Skin of body (tissue), 1 donor: ENCODE measurements at regions not wholly inside any gene's neighbourhood (a gene's known extent, or its start where the extent isn't known, plus 50 kb on each side); places are given as distances from the start of the nearest gene placed in this dataset.
A peak's percentile ranks its signal among the peaks of the same experiment; 100 is the strongest.
"Not testable (repeated sequence)": the region's sequence is repeated elsewhere in the genome, so short reads cannot be mapped to it uniquely, and the experiment has no call there.

Experiments
- DNase-seq: peaks from one replicate; lab custom pipeline; 2025; lab: John Stamatoyannopoulos, UW

DNA sequence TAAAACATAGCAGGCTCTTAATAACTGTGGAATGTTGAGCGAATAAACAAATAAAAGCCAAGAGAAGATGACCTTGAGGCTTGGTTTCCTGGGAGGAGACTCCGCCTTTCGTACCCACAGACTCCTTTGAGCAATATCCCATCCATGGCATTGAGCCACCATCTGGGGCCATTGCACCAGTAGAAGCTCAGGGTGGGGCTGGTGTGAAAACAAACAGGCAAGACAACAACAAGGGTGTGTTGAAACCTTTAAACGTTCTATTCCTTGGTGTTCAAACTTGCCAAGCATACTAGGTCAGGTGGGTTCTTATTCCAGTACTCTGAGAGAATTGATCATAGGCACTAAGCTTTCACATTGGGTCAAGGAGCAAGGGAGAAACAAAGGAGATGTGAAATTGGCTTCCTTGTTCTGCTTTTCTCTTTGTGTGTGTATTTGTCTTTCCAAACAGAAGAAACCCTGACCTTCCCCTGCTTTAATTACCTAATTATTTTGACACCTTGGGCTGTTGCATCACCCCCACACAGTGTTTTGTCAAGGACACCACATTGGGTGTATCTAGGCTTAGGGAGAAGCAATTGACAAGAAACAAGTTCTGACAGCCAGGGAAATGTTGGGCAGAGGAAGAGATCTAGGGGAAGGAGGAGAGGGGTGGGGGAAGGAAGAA lies 105.1 kb upstream of the BCL6 start:
- no peak for DNase-seq

DNA sequence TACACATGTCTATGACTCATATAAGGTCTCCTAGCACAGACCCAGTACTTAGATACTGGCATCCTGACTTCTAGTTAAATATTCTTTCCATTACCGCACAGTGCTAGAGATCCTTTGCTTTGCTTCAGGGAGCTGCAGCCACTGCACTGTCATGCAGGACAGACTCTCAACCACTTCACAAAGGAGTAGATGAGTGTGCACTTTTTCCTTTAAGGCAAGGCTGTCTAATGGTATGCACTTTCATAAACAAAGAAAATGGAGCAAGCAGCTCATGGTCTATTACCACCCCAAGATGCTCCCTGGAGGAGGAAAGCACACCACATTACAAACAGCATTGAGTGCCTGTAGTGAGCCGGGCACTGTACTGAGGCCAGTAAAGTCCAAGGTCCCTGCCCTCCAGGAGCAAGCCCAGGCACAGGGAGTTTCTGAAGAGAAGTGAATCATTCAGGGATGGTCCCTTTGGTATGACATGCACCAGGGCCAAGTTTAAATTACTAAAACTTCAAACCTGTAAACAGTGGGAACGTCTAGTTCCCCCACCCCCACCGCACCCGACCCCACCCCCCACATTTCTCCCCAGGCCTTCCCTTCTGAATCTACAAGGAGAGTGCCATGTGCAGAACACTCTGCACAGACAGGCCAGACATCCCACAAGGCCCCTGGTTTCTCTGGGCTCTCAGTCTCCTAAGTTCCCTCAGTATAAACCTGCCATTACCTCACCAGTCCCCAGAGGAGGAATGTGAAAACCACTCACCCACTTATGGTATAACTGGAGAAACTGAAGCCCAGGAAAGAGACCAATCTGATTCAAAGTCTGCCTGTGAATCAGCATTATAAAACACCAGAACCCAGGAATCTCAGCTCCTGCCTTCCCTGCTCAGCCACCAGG lies 107.8 kb upstream of the BCL6 start:
- no peak for DNase-seq

DNA sequence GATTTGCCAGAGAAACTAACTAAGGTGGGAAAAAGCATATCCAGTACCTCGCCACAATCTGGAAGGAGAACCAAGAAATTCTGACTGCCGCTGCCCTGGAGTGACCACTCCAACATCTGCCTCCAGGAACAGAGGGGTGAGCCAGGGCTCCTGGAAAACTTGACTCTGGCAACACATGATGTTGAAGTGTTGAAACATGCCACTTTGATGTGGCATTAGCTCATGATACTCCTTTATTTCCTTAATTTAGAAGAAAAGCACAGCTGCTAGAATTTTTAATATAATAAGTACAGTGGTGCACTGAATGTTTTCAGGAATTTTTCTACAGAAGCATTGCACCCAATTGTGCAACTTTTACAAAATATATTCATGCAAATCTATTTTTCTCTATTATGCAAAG lies 109.9 kb upstream of the BCL6 start:
- no peak for DNase-seq

DNA sequence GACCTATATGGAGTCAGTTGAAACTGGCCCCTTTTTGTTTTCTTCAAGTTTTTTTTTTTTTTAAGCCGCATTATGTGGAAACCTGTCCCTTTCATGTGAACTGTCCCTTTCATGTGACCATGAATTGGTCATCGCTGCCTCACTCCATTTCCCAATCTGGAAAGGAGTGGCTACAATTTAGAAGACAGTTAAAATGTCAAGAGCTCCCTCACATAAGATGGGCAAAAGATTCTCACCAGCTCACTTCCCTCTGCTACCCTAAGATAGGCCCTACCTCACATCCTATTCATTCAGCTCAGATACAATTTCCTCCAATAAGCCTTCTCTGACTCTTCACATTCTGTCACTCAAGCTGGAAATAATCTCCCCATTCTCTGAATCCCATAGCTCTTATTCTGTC lies 111.3 kb upstream of the BCL6 start:
- DNase-seq = no peak

DNA sequence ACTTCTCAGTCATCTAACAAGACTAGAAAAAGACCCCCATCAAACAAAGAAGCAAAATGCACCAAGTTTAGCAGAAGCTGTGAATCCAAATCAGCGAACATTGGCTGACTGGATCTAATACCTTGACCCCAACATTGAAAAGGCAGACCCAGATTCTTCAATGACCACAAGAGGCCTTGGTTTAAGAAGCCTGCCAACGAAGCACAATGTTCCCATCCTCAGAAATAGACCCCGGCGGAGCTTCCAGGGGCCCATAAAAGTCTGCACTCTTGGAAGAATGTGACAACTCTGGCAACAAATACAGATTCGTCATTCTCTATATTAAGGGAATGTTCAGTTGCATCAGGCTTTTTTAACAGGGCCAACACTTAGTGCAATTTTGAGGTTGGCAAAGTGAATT lies 112.8 kb upstream of the BCL6 start:
- no peak for DNase-seq

DNA sequence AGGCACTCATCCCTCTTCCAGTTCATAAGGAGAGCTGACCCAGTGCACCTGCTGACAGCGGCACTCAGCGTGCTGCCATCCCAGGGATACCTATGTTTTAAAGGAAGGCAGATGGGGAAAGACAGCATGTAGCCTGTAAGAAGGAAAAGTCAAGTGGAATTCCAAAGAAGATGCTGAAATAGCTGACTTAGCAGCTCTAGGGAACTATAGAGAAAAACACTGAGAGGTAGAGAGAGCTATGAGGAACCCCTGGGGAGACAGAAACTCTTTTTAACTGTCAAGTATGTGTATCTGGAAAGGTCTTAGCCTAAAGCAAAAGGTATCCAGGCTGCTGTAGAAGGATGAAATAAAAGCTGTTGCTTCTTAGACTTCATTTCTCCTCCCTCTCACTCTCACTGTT lies 113.4 kb upstream of the BCL6 start:
- DNase-seq = no peak

DNA sequence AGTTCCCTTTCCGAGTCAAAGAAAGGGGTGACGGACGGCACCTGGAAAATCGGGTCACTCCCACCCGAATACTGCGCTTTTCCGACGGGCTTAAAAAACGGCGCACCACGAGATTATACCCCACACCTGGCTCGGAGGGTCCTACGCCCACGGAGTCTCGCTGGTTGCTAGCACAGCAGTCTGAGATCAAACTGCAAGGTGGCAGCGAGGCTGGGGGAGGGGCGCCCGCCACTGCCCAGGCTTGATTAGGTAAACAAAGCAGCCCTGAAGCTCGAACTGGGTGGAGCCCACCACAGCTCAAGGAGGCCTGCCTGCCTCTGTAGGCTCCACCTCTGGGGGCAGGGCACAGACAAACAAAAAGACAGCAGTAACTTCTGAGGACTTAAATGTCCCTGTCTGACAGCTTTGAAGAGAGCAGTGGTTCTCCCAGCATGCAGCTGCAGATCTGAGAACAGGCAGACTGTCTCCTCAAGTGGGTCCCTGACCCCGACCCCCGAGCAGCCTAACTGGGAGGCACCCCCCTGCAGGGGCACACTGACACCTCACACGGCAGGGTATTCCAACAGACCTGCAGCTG lies 117.5 kb upstream of the BCL6 start:
- not testable (repeated sequence) for DNase-seq

DNA sequence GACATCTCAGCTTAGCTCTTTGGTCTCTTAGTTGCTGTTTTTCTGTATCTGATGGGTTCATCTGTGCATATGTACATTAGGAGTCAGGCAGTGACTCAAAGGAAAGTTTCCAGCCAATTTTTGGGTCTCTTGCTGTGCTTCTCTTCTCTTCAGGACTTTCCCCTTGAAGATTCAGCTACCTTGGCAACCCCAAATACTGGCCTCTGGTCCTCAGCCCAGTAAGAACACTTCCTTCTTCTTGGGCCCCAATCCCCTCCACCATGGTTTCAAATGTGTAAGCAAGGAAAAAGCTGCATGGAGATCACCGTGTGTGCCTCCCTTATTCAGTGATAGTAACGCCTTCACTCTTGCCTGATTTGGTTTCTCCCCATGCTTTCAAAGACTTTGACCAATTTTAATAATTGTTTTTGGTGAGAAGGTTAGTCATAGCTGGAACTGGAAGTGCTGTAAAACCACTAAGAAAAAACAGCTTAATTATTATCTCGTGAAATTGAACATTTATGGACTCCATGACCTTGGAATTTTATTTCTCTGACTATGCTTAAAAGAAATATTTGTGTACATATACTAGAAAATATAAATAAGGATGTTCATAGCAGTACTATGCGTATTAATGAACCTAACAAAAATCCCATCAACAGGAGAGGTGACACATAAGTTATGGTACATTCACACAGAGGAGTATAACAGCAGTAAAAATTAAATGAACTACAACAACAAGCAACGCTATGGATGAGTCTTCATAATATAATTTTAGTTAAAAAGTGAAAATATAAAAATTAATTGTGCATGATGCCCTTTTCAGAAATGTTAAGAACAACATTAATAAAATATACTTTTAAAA lies 125.3 kb upstream of the BCL6 start:
- DNase-seq = no peak

DNA sequence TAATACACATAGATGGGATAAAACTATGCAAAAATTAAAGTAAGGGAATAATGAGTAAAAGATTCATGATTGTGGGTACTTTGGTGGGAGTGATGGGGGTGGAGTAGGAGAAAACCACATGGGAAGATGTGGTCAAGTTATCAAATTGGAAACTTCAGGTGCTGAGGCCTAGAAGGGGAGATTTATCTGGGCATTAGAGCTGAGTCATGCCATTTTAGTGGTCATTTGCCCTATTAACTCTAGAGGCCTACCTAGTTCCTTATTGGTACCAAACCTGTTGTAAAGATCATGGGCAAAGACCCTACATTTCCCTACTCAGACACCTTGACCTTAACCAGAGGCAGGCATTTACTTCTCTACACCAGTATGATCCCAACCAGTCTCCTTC lies 125.9 kb upstream of the BCL6 start:
- no peak for DNase-seq

DNA sequence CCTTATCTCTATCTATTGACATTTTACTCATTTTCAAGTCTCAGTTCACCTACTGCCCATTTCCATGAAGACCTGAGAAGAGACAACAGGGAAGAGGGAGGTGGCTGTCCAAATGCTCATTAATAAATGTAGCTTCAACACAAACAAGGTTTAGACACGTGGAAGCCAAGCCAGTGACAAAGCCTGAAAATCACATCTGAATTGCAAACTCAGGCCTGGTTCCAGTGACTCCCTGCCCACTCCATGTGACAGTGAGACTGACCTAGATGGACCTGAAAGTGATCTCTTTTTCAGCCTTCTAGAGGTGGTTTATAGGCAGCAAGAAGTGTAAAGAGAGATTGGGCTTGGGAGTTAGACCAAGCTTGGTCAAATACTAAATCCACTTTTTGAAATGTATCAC lies 126.6 kb upstream of the BCL6 start:
- no peak for DNase-seq

DNA sequence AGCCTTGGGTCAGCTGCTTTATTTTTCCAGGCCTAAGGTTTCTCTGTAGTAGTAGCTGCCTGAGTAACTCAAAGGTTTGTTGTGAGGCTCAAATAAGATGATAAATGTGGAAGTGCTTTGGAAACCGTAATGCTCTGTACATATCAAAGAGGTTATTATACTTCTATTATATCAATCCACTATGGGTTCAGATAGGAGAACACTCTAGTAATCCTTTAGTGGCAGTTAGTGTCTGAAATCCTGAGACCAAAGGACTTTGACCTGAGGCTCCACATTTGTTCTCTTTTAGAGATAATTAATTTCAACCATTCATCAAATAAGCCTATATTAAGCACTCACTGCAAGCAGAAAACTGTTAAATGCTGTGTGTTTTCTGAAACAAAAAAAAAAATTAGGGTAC lies 128.6 kb upstream of the BCL6 start:
- DNase-seq = no peak

DNA sequence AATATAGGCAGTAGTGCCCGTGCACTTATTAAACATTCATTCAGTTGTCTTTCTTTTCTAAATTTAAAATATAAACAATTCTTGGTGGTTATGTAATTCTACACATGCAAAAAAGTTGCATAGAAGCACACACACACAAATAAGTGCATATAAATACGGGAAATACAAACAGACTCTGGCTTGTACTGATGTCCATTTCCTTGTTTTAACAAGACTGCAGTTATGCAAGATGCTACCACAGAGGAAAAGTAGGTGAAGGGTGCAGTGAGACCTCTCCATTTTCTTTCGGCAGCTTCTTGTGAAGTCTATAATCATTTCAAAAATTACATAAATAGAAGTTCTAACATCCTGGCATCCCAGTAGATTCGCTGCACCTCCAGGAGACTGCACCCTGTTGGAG lies 130.6 kb upstream of the BCL6 start:
- no peak for DNase-seq

DNA sequence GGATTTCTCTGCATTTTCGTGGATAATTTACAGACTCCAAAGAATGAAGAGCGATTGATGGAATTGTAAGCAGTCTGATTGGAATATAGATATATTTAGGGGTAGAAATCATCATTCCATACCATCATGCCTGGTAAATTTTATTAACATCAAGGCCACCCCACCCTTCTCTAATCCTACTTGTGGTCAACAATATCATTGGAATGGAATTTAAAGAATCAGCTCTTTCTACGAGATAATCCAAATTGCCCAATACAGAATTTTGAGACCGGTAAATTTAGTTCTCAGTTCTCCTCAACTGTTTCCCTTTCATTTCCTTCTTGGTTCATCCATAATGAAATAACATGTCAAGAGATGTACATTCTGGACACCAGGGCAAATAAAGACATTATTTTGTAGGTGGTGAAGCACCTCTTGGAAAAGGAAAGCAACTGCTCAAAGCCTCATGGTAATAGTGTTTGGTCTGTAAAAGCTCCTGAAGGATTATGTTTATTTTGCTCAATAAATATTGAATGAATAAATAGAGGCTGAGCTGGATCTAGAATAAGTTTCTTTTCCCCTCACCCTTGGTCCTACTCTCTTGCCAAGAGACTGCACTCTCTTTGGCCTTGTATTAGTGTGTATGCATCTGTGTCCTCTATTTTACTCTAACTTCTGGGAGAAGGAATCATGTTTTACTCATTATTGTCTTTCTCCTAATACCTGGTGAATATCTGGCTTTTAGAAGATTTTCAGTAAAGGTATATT lies 133.7 kb upstream of the BCL6 start:
- no peak for DNase-seq

DNA sequence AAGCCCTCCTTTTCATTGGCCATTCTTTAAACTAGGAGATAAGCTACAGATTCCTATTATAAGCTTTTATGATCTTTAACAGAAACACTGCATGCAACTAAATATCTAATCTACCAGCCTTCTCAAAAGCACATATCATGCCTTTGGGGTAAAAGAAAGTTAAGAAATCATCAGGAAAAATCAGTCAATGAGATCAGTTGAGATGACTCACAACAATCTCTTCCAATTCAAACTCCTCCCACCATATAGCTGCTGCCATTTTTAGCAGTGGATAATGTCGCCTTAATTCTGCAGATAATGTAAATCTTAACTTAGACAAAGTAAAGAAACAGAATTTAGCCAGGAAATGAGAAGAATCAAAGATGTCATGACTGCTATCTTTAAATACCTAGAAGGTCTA lies 135.2 kb upstream of the BCL6 start:
- DNase-seq = no peak

DNA sequence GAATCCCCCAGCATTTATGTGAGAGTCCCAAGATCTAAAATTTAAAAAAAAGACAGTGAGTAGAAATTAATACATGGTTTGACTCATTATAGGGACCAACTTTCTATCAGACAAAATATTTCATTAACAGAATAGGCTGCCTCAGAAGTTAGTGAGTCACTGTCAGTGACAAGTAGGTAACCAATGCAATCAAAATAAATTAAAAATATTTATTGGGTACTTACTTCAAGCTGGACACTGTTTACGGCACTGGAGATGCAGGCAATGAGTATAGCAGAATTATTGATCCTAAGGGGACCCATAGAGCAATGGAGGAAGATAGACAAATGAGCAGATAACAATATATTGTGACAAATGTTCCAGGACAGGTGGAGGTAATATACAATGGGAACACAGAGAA lies 135.6 kb upstream of the BCL6 start:
- DNase-seq = no peak

DNA sequence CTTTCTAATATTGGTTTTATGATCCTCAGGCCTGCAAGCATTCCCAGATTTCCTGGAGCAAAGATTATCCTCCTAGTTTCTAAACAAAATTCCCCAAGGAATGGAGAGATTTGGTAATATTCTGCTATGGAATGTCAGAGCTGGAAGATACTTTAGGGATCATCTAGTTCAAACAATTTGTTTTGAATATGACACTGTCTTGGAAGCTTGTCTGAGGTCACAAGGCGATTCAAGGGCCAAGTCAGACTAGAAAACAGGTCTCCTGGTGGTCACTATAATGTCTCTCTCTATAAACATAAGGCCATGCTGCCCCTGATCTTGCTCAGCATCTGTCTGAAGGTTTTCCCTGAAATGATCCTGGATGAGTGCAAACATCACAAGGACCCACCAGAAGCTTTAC lies 143.4 kb upstream of the BCL6 start:
- no peak for DNase-seq

DNA sequence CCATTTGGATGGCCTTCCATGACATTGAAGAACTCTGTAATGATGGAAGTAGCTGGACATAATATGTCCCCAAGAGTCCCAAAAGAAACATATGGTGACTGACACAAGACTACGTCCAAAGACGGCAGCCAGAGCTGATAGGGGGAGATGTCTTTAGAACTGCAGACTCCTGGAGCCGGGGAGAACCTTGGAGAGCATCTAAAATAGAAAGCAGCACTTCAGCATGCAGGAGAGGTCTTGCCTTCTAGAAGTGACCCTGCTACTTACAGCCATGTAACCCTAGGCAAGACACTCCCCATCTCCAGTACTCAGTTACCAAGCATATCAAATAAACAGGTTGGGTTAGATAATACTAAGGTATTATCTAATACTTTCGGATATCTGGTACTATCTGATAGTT lies 143.8 kb upstream of the BCL6 start:
- no peak for DNase-seq

DNA sequence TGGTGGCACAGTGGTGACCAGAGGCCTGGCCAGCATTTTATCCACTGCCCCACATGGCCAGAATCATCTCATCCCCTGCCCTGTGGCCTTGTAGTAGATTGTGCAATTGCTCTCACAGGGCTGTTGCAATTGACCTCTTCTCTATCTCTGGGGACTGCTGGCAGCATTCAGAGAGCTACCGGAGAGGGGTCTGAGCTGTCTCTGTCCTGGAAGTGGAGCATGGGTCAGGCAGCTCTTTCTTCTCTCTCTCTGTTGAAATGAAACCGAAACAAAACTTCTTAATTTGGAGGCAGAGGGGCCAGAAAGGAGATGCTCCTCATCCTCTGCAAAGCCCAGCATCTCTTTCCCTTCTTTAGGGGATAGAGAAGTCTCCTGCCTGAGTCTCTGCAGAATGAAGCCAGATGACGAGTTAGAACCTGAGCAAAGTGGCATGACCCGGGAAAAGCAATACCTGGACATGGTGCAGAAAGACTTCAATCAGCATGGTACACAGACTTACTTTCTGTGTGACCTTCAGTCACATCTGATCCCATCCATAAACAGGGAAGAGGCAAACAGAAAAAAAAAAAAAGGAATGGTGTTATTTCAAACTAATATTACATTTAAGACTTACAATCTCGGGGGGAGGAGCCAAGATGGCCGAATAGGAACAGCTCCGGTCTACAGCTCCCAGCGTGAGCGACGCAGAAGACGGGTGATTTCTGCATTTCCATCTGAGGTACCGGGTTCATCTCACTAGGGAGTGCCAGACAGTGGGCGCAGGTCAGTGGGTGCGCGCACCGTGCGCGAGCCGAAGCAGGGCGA lies 144.5 kb upstream of the BCL6 start:
- DNase-seq = no peak

DNA sequence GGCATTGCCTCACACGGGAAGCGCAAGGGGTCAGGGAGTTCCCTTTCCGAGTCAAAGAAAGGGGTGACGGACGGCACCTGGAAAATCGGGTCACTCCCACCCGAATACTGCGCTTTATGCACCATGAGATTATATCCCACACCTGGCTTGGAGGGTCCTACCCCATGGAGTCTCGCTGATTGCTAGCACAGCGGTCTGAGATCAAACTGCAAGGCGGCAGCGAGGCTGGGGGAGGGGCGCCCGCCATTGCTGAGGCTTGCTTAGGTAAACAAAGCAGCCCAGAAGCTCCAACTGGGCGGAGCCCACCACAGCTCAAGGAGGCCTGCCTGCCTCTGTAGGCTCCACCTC lies 145.1 kb upstream of the BCL6 start:
- not testable (repeated sequence) for DNase-seq

DNA sequence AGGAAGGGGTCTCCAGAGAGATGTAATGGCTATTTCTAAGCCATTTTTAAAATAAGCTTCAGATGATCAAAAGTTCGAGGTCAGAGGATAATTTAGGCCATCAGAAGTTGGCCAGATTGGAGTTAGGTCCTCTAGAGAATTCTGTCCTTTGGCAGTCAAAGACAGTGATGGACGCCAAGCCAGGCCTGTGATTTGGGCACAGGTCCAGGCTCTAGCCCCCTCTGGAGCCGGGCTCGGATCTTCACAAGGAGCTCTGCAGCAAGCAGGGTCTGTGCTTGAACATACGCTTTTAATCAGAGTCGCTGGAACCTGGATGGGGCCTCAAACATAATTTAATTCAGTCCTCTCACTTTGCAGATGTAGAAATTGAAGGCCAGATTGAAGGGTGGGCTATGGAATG lies 151.4 kb upstream of the BCL6 start:
- peak; percentile 68 for DNase-seq
